ENCODE measurements at regions not wholly inside any gene's neighbourhood (a gene's known extent, or its start where the extent isn't known, plus 50 kb on each side); places are given as distances from the start of the nearest gene placed in this dataset.

GRCh38 chr21:18940791-18941190 lies 537.2 kb upstream of the TMPRSS15 start:
- no peak overlapping the region for H3K4me3 ChIP-seq (ENCODE audit: low read depth in 2 of 2, low read length in 2 of 2)
- DNase-seq (ENCODE audit: low read depth, low spot score), result no peak
- no peak for TF ChIP-seq REST (IDR thresholded peaks at IDR 0.05; ENCODE audit: insufficient read depth in 1 of 2, low read depth in 2 of 2, low read length in 1 of 2)
- TF ChIP-seq TCF7L2 (IDR thresholded peaks at IDR 0.05; ENCODE audit: low read depth, low read length), result no peak
- ATAC-seq, result no peak
- no peaks in the 10 kb centered on the region for H3K9me3 ChIP-seq (ENCODE audit: control insufficient read depth, insufficient read depth, low read depth, low read length)
- in situ Hi-C loops (cut with HindIII; ENCODE audit: low pct_unique_long_range_greater_than_20kb, low sequenced_read_pairs), result no loop called here
- no peaks in the 10 kb centered on the region for H3K36me3 ChIP-seq (ENCODE audit: control insufficient read depth, insufficient read depth, low read length)
- no peaks in the 10 kb centered on the region for H3K4me1 ChIP-seq (ENCODE audit: control insufficient read depth, insufficient read depth, low read length)
- H3K27ac ChIP-seq (ENCODE audit: low read length), result no peak overlapping the region
- ChIA-PET CTCF (no interaction called here), POLR2A (no interaction called here)
- intact Hi-C loops (cut with micrococcal nuclease; ENCODE audit: unreplicated experiment), result no loop called here
- H3K27me3 ChIP-seq (ENCODE audit: control insufficient read depth, insufficient read depth, low read length), result no peaks in the 10 kb centered on the region
- no TSS peak for BruUV-seq (replicated peaks)

GRCh38 chr21:18950045-18950740 lies 546.6 kb upstream of the TMPRSS15 start:
- H3K4me1 ChIP-seq (ENCODE audit: control insufficient read depth, insufficient read depth, low read length), result no peaks in the 10 kb centered on the region
- DNase-seq (ENCODE audit: low read depth, low spot score) (no peak), ATAC-seq (no peak)
- no TSS peak for BruUV-seq (replicated peaks)
- TF ChIP-seq SIN3A (IDR thresholded peaks at IDR 0.05; ENCODE audit: borderline replicate concordance, insufficient read depth, low read depth, low read length) (no peak), REST (IDR thresholded peaks at IDR 0.05; ENCODE audit: insufficient read depth in 1 of 2, low read depth in 2 of 2, low read length in 1 of 2) (no peak), CTCF (IDR thresholded peaks at IDR 0.05) (no peak), POLR2AphosphoS5 (IDR thresholded peaks at IDR 0.05; ENCODE audit: low read depth, low read length) (no peak), TCF7L2 (IDR thresholded peaks at IDR 0.05; ENCODE audit: low read depth, low read length) (no peak)
- H3K27me3 ChIP-seq (ENCODE audit: control insufficient read depth, insufficient read depth, low read length), result no peaks in the 10 kb centered on the region
- ChIA-PET CTCF (no interaction called here), POLR2A (no interaction called here)
- H3K9me3 ChIP-seq (ENCODE audit: control insufficient read depth, insufficient read depth, low read depth, low read length), result no peaks in the 10 kb centered on the region
- no peak overlapping the region for H3K27ac ChIP-seq (ENCODE audit: low read length)
- intact Hi-C loops (cut with micrococcal nuclease; ENCODE audit: unreplicated experiment), result no loop called here
- H3K4me3 ChIP-seq (ENCODE audit: low read depth in 2 of 2, low read length in 2 of 2), result no peak overlapping the region
- H3K36me3 ChIP-seq (ENCODE audit: control insufficient read depth, insufficient read depth, low read length), result no peaks in the 10 kb centered on the region
- in situ Hi-C loops (cut with HindIII; ENCODE audit: low pct_unique_long_range_greater_than_20kb, low sequenced_read_pairs), result no loop called here
